Left renal cortex interstitium (tissue), 4 donors: ENCODE measurements at regions not wholly inside any gene's neighbourhood (a gene's known extent, or its start where the extent isn't known, plus 50 kb on each side); places are given as distances from the start of the nearest gene placed in this dataset.
"Not testable (repeated sequence)": the region's sequence is repeated elsewhere in the genome, so short reads cannot be mapped to it uniquely, and the experiment has no call there.

Experiments used
- DNase-seq, 4 donors: peaks; one replicate each; pipeline ENCODE4 v3.0.0-alpha.2; 2013; ENCODE audit warnings: low read depth in 4 of 4, low spot score in 2 of 4, missing footprints in 1 of 4

DNA sequence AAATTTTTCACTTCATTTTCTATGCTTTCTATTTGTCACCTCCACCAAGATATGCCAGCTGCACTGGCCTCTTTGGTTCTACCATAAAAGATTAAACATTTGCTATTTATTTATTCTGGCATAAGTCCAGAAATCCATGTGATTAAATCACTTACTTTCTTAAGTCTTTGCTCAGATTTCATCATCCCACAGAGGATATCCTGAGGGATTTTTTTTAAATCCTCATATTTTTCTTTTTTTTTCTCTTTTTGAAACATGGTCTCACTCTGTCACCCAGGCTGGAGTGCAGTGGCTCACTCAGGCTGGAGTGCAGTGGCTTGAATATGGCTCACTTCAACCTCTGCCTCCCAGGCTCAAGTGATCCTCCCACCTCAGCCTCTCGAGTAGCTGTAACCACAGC is 645.4 kb upstream of the ATXN7L3B start:
- no peak for DNase-seq

DNA sequence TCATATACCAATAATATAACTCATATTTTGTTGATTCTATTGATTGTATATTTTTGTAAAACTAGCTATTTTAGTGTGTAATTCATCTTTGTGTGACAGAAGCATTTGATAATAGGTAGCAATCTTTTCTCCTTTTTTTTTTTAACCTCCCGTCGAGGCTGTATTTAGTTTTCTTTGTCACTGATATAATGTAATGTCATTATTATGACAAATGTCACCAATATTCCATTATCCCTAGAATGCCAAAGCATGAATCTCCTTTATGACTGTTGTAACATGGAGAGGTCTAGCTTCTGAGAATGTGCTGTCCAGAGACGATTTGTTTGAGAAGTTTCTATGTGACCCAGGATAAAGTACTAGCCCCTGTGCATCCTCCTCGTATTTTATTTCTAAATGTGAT is 639.0 kb upstream of the ATXN7L3B start:
- no peak for DNase-seq

DNA sequence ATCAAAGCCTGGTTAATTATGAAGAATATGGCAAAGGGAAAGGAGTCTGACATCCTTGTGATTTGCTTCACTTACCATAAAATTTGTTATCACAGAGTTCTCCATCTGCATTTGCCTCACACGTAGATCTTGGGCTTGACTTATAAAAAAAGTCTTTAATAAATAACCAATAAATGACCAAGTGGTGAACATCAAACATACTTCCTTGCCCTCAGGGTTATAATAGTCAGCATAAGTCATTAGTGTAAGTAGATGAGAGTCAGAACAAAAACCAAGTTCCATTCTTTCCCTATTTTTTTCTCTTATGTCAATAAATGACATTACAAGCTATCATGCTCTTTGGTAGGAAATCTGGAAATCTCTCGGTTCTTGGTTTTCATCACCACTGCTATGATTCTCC is 635.4 kb upstream of the ATXN7L3B start:
- DNase-seq, result no peak

DNA sequence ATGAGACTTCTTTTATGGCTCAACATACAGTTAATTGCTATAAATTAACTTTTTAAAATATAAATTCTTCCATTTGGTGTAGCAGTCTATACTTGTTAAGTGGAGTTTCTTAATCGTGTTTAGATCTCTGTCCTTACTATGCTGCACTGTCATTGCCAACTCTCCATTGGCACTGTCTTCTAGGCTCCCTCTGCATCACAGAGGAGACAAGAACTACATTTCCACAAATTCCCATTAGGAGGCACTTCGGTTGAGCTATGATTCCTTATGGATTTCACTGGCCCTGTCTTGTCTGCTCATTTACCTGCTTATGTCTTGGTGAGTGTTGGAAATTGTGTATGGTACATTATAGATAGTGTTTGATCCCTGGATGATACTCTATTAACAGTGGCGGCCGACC is 630.9 kb upstream of the ATXN7L3B start:
- no peak for DNase-seq

DNA sequence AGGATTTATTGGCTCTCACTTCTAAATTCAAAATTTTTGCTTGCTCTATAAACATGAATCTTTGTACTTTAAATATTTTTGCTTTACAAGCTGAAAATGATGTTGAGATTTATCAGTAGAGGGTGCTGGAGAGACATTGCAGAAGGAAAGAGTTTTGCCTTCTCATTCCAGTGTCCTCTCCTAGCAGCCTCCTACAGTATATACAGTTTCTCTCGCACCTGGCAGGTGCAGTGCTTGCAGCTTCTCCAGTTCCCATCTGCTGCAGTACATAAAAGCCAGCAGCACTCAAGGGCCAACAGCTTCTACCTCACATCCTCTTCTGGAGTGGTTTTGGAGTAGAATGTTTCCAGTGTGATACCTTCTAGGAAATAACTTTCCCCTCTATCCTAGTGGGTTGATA is 601.8 kb upstream of the ATXN7L3B start:
- no peak for DNase-seq

DNA sequence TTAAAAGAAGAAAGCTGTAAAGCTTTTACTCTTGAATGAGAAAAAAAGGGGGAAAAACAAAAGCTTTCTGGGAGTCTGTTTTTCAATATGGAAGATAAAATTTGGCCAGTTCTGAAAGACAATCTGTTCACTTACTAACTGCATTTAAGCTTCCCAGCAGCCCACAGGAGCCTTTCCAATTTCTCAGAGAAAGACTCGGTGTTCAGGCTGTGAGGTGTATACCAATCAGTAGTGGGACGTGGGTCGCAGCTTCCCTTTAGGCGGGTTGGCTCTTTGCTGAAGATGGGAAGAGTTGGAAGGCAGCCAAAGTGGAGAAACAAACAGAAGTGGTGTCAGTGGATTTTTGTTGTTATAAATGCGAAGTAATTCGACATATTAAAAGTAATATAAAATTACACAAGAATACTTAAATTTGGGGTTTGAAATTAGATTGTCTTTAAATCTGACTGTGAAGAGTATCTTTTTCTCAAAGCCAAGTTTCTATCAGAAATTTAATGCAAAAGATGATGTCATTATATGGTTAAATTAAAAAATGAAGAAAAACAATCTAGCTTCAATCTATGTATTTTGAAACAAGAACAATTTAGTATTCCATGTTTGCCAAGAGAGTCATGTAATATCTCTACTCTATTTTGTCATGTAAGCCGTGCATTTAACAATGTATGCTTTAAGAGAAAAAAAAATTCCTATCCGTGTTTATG is 590.2 kb upstream of the ATXN7L3B start:
- DNase-seq, result no peak

DNA sequence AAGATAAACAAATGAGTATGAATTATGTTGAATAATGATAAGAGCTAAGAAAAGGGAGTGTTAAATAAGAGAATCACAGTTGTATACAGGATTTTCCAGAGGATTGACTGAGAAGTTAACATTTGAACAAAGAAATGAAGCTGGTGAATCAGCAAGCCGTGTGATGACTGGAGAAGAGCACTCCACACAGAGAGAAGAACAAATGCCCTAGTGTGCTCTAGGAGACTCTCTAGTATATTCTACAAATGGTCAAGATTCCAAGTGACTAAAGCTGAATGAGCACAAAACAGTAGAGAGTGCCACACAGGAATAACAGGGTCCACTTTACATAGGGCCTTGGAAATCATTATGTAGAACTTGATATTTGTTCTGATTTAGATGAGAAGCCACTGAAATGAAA is 587.1 kb upstream of the ATXN7L3B start:
- DNase-seq, result no peak

DNA sequence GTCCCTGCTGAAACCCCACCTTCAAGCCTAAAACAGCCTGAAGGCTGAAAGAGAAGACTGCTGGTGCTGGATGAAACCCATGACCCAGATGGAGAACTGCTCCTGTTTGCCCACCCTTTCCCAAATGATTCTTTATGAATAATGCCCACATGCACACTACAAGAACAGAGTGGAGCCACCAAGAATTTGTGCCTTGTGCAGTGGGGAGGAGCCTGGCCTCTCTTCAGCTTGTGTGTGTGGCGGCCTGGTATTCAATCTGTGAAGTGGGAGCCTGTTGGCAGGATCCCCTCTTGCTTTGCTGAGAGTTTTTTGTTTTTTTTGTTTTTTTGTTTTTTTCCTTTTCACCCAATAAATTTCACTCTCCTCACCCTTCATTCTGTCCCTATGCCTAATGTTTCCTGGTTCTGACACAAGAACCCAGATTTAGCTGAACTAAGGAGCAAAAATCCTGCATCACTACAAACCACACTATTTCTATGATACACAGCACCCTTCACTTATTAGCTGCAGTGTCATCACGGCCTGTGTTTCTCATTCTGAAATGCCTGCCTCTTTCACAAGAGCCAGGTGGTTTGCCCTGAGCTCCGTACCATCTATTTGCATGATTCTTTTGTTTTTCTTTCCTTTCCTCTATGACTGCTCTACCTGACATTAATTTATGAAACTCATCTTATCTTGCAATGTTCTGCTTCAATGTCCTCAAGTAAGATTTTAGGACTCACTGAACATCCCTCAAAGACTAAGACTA is 585.5 kb upstream of the ATXN7L3B start:
- DNase-seq, result no peak

DNA sequence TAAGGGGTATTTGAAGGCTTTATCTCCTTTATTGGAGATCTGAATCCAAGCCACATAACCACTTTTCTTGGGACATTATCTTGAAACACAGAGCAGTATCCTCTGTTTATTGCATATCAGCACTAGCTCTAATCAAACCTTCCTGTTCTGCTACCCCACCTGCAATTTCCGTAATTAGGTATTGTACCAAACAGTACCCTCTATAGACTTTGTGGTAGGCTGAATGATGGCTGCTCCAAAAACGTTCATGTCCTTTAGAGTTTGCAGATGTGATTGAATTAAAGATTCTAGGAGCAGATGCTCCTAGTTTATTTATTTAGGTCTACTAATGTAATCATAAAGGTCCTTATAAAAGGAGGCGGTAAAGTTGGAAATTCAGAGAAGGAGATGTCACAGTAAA is 573.0 kb upstream of the ATXN7L3B start:
- DNase-seq, result no peak

DNA sequence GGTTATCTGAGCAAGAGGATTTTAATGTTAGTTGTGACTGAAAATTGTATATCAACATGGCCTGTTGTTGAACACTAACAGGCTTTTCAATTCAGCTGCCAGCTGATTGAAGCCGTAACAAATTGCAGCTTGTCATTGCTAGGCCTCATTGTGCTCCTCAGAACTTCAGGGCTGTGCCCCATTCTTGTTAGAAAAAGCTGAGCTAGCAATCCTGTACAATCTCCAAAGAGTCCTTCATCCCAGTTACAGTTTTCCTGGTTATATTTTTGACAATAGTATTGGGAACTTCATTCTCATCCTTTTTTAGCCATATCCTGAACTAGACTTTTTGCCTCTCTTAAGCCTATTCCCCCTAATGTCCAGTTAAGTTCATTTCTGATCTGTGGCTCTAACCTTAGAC is 564.1 kb upstream of the ATXN7L3B start:
- no peak for DNase-seq

DNA sequence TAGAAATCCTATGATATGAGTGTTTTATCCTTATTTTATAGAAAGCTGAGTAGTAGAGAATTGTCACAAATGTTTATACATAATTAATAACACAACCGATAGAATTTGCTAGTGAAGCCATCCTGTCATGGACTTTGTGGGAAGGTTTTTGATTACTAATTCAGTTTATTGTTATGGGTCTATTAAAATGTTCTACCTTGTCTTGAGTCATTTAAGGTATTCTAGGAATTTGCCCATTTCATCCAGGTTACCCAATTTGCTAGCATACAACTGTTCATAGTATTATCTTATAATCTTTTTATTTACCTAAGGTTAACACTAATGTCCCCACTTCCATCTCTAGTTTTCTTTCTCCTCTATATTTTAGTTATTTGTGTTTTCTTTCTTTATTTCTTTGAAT is 553.1 kb upstream of the ATXN7L3B start:
- no peak for DNase-seq

DNA sequence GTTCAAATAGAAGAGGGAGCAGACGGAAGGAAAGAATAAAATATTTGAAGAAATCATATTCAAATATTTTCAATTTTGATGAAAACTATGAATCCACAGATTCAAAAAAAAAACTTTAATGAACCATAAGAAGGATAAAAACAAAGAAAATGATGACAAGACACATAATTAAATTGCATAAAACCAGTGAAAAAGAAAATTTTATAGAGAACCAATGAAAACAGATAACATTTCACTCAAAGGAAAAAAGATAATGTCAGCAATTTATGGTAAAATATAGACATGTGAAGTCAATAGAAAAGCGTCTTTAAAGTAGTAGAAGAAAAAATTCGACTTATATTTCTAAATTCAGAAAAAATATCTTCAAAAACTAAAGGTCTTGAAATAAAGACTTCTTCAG is 546.5 kb upstream of the ATXN7L3B start:
- no peak for DNase-seq

DNA sequence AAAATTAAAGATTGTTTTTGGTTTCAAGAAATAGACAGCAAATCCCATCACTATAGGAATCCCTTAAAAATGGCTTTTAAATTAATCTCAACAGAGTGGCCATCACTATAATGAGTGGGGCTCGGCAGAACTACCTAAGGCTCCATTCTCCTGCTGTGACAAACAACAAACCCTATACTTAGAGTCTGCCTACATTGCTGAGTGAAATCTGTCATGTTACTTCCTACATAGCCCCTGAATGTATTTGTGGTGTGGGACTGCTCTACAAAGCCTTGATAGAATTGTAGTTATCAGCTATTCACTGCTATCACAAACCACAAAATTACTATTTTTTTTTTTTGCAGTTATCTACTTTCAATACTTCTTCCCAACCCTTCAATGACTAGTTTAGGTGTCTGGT is 538.7 kb upstream of the ATXN7L3B start:
- no peak for DNase-seq

DNA sequence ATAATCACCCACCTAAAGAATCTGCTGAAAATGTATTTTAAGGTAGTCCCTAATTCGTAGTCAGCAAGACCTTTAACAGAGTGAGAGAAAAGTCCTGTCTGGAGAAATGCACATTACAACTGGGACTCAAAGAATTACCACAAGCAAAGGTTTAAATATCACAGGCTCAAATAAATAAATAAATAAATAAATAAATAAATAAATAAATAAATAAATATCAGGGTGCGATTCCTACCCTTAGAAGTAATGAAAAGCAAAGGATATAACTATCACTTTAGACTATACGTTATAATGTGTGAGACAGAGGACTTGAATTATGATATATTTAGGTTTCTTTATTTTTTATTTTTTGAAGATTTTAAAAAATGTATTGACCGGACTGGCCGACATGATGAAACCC is 522.5 kb upstream of the ATXN7L3B start:
- DNase-seq, result no peak

DNA sequence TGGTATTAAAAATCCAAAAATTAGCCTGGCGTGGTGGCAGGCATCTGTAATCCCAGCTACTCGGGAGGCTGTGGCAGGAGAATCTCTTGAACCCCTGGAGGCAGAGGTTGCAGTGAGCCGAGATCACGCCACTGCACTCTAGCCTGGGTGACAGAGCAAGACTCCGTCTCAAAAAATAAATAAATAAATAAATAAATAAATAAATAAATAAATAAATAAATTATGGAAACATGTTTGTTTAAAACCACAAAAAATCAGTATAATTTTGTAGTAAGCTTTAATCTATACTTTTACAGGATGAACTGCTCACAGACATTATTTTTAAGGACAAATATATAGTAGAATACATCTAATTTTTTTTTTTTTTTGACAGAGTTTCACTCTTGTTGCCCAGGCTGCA is 521.3 kb upstream of the ATXN7L3B start:
- DNase-seq, result not testable (repeated sequence)

DNA sequence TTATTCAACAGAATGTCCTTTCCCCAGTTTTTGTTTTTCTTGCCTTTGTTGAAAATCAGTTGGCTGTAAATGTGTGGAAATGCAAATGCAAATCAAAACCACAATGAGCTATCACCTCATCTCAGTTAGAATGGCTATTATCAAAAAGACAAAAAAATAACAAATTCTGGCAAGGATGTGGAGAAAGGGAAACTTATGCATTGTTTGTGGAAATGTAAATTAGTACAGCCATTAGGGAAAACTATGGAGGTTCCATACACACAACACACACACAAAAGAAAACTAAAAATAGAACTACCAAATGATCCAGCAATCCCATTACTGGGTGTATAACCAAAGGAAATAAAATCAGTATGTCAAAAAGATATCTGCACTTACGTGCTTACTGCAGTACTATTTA is 518.8 kb upstream of the ATXN7L3B start:
- no peak for DNase-seq

DNA sequence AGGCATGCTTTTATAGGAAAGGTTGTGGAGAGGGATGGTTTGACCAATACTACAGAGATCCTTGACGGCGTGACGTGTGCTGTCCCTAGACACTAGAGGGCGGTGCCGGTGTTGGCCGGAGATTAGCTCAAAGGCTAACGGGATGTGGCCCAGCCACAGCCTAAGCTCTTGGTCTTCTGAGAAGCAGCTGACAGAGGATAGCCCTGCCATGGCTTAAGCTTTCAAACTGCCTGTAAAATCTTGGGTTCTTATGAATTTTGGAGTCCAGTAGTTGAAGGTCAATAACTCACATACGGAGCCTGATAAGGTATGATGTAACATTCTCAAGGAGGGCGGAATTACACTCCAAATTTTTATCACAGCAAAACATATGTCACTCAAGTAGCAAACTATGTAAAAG is 515.7 kb upstream of the ATXN7L3B start:
- peak in 2 of 4 donors; percentile 4 to 31 for DNase-seq

DNA sequence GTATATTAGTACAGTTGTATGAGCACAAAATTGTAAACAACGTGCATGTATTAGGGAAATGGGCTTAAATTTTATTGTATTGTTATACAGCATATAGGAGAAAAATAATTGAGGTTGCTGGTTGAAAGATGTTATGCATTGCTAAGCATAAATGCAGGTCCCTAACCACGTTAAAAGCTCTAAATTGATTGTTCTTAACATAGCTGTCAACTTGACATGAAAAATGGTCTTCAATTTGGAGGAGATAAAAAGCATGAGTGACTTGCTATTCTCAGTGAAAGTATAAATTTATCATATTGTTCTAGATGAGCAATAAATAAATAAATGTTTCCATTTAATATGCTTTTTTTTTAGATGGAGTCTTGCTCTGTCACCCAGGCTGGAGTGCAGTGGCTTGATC is 506.6 kb upstream of the ATXN7L3B start:
- DNase-seq, result no peak

DNA sequence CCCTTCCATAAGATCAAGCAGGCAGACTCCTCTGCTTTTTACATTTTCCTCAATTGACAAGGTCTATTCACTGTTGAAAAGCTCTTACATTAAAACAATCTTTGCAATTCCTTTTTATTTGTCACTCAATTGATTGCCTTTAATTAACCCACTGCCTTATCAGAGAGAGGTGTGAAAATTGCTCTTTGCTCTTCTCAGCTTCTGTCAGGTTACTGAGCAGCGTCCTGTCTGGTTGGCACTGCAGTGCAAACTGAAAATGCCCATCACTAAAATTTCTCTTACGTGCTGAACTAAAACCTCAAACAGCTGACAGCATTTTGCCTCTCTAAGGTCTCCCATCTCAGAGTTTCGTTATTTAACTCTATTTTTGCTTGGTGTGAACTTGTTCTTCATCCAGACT is 504.1 kb upstream of the ATXN7L3B start:
- no peak for DNase-seq

DNA sequence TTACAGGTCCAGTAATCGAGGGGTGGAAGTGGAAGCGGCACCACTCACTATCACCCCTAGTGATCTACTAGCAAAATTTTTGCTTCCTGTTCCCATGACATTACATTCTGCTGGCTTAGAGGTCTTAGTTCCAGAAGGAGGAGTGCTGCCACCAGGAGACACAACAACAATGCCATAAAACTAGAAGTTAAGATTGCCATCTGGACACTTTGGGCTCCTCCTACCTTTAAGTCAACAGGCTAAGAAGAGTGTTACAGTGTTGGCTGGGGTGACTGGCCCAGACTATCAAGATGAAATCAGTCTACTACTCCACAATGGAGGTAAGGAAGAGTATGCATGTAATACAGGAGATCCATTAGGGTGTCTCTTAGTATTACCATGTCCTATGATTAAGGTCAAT is 498.5 kb upstream of the ATXN7L3B start:
- not testable (repeated sequence) for DNase-seq

DNA sequence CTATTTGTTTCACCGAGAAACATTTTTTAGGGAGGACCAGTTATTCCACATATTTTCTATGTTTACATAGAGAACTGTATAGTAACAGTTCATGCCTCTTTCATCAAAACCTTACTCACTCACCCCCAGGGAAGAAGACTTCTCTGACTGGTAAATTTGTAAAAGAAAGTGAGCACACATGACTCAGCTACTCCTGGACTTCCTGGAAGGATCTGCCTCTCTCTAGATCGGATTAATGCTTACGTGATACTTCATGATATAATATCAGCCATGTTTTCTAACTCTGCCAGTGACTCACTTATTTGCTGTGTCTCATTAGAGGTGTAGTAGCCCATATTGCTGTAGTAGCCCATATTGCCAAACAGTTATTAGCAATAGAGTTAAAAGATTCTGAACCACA is 494.3 kb upstream of the ATXN7L3B start:
- DNase-seq, result no peak

DNA sequence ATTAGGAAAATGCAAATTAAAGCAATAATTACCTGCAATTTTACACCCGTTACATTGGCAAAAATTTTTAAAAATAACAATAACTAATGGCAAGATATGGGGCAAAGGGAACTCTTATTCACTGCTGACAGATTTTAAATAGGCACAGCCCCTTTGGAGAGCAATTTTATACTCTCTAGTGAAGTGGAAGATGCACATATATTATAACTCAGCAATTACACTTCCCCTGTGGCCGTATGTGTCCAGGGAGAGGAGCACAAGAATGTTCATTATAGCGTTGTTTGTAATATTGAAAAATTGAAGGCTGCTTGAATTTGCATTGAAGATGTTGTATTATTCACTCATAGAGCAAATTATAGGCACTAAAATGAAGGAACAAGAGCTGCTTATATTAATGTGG is 488.3 kb upstream of the ATXN7L3B start:
- no peak for DNase-seq

DNA sequence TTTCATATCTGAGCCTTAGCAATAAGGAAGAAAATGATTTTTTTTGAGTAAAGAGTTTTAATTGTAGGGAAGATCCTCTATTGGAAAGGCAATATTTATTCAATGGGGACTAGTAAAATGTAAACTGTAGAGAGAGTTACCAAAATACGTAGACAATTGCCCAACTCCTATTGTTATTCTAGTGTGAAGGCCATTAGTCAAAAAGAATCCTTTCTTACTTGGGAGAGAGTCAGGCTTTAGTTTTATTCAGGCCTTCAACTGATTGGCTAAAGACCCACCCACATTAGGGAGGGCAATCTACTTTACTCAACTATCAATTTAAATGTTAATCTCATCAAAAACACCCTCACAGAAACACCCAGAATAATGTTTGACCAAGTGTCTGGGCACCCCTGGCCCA is 485.8 kb upstream of the ATXN7L3B start:
- DNase-seq, result no peak
